Neural crest cell (in vitro differentiated cells): ENCODE measurements at regions not wholly inside any gene's neighbourhood (a gene's known extent, or its start where the extent isn't known, plus 50 kb on each side); places are given as distances from the start of the nearest gene placed in this dataset.

Experiments
- DNase-seq: peaks from one replicate; pipeline ENCODE4 v3.0.0; 2021; ENCODE audit warnings: low read depth, mixed read lengths, low spot score
- H3K27ac Mint-ChIP-seq: one replicate; pipeline ENCODE4 v1.8.0; 2021; ENCODE audit warnings: mild to moderate bottlenecking, mixed read lengths; ENCODE audit not compliant: unreplicated experiment
- H3K27me3 Mint-ChIP-seq: 2 replicates; pipeline ENCODE4 v1.8.0; 2021; ENCODE audit warnings: low read depth, mild to moderate bottlenecking, mixed read lengths
- H3K36me3 Mint-ChIP-seq: 2 replicates; pipeline ENCODE4 v1.8.0; 2021; ENCODE audit warnings: low read depth, mild to moderate bottlenecking, mixed read lengths
- H3K4me1 Mint-ChIP-seq: 2 replicates; pipeline ENCODE4 v1.8.0; 2021; ENCODE audit warnings: mixed read lengths
- H3K4me3 Mint-ChIP-seq: one replicate; pipeline ENCODE4 v1.8.0; 2021; ENCODE audit warnings: mild to moderate bottlenecking, mixed read lengths
- H3K9me3 Mint-ChIP-seq: 2 replicates; pipeline ENCODE4 v1.8.0; 2021; ENCODE audit warnings: mixed read lengths
- CTCF ChIP-seq: fragments of 200-600 bp; sonication (generic); conservative IDR thresholded peaks from 2 replicates; pipeline ENCODE4 v1.5.0; 2021; ENCODE audit warnings: antibody characterized with exemption, mild to moderate bottlenecking

- no peak for TF ChIP-seq CTCF
- Mint-ChIP-seq H3K36me3 (peaks cover 5% of the 10 kb centered on the region), H3K27me3 (no peaks in the 10 kb centered on the region), H3K4me1 (no peaks in the 10 kb centered on the region), H3K9me3 (peaks cover 6% of the 10 kb centered on the region), H3K27ac (no peak overlapping the region), H3K4me3 (no peak overlapping the region)
- no peak for DNase-seq
These were observed 1855.7 kb upstream of the CELF4 start for GRCh38 chr18:39421276-39421675.

- no peak for DNase-seq
- Mint-ChIP-seq H3K4me3 (no peak overlapping the region), H3K27me3 (no peaks in the 10 kb centered on the region), H3K27ac (no peak overlapping the region), H3K9me3 (peaks cover 3% of the 10 kb centered on the region), H3K4me1 (no peaks in the 10 kb centered on the region), H3K36me3 (peaks cover under 1% of the 10 kb centered on the region)
- TF ChIP-seq CTCF = no peak
These were observed 1853.7 kb upstream of the CELF4 start for GRCh38 chr18:39419315-39419714.

- TF ChIP-seq CTCF = no peak
- Mint-ChIP-seq H3K9me3 (no peaks in the 10 kb centered on the region), H3K4me1 (no peaks in the 10 kb centered on the region), H3K27ac (no peak overlapping the region), H3K36me3 (no peaks in the 10 kb centered on the region), H3K27me3 (no peaks in the 10 kb centered on the region), H3K4me3 (no peak overlapping the region)
- no peak for DNase-seq
These were observed 1849.9 kb upstream of the CELF4 start for GRCh38 chr18:39415471-39415870.

DNA sequence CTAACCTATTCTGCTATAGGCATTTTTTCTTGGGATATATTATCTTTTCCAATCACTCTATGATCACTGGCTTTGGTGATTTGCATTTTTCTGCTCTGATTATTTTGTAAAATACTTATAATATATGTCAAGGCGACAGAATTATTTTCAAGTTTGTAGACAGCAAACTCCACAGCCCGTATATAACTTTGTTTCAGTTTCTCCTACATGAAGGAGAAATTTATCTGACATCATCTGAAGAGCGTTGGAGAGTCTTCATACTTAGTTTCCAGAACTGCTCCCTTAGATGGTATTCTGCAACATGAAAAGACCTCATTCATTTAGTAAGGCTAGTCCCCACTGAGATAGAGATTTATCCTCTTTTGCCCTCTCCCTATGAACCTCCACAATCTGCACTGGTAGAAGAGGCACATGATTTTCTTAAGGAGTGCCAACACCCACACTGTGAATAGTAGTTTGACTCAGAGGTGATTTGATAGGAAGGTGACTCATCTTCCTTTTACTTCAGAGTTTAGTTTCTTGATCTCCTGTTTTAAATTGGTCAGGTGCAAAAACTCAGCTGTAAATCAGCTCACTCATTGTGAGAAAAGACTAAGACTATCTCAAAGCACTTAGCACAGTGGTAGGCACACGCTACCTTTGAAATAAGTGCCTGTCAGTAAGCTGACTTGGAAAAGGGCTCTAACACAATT lies 1848.6 kb upstream of the CELF4 start:
- no peak for DNase-seq
- no peak overlapping the region for H3K4me3 Mint-ChIP-seq
- H3K36me3 Mint-ChIP-seq = no peaks in the 10 kb centered on the region
- TF ChIP-seq CTCF = no peak
- no peak overlapping the region for H3K27ac Mint-ChIP-seq
- H3K27me3 Mint-ChIP-seq = no peaks in the 10 kb centered on the region
- no peaks in the 10 kb centered on the region for H3K4me1 Mint-ChIP-seq
- H3K9me3 Mint-ChIP-seq = no peaks in the 10 kb centered on the region

- DNase-seq = no peak
- Mint-ChIP-seq H3K4me3 (no peak overlapping the region), H3K9me3 (no peaks in the 10 kb centered on the region), H3K27ac (no peak overlapping the region), H3K27me3 (no peaks in the 10 kb centered on the region), H3K36me3 (no peaks in the 10 kb centered on the region), H3K4me1 (no peaks in the 10 kb centered on the region)
- no peak for TF ChIP-seq CTCF
These were observed 1841.3 kb upstream of the CELF4 start for GRCh38 chr18:39406941-39407340.
